ENCODE measurements at regions not wholly inside any gene's neighbourhood (a gene's known extent, or its start where the extent isn't known, plus 50 kb on each side); places are given as distances from the start of the nearest gene placed in this dataset.
"Not testable (repeated sequence)": the region's sequence is repeated elsewhere in the genome, so short reads cannot be mapped to it uniquely, and the experiment has no call there.

DNA sequence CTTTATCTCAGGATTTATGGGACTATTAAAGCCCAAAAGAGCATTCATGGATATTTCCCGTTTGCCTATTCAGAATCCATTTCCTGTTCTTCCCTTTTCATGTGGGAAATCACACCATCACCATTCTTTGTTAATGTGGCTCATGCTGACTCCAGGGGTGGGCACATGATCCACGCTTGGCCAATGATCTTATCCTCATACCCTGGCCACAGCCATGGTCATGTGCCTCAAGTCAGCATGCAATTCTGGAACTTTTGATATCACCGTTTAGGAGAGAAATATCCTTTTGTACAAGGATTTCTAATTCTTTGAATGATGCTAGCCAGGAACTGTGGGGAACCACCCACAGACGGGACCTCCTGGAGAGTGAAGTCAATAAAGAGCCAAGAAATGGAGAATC, 272.2 kb downstream of the PRELID2 start:
- DNase-seq = no peak

DNA sequence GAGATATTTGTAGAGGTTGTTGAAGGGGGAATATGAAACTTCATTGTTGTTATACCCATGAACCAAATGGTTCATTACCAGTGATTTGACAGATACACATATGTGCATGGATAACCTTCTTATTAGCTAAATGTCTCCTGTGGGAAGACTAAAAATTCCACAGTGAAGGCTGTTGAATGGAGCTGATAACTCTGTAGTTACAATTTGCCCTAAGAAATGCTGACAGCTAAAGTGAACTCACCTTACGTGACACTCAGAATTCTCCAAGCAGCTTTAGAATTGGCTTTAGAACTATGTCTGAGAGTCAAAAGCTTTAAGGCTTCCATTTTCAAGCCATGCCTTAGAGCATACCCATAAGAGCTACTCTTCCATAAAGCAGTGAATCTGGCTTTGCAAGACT, 276.9 kb downstream of the PRELID2 start:
- DNase-seq = no peak

DNA sequence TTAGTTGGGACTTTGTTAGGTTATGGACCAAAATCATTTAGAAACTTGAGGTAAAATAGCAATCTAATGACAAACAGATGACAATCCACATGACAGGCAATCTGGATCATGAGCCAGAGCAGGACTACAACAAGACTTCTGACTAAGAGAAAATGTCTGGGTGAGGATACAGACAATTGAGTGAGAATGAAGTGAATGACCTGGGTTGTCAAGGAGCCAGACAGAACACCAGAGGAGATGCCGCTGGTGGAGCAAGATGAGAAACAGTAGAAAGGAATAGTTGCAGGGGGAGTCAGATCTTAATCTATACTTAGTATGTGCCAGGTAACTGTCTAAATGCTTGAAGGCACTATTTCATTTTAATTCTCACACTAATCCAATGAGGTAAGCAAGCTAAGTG, 277.8 kb downstream of the PRELID2 start:
- no peak for DNase-seq

DNA sequence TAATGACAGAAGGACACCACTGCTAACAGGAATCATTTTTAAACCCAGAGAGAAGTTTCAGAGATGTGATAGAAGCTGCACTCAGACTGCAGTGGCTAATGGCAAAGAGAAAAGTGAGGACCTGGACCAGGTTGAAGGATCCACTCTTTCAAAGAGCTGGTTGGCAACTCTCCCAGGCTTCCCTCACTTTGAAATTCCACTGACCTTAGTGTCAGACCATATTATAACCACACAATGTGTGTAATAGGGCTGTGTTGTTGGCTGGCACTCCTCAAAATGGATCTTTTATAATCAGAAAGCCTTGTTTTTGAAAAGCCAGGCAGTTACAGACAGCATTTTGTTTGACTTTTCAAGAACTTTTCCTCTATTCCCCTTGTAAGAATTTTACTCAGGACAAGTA, 280.7 kb downstream of the PRELID2 start:
- no peak for DNase-seq

DNA sequence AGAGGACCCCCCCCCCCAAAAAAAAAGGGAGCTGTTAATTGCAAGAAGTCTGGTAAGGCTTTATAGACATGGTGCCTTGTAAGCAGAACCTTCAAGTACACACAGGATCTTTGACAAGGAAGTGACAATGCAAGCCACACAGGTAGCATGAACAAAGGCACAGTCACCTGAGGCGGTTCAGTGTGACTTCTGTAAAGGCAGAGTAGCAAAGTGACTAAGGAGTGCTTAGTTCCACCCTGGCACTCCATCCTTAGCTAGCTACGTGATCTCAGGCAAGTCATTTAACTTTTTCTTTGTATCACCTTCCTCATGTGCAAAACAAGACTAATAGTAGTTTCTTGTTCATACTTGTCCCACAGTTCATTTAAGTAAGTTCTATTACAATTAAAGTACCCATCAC, 282.0 kb downstream of the PRELID2 start:
- DNase-seq = no peak

DNA sequence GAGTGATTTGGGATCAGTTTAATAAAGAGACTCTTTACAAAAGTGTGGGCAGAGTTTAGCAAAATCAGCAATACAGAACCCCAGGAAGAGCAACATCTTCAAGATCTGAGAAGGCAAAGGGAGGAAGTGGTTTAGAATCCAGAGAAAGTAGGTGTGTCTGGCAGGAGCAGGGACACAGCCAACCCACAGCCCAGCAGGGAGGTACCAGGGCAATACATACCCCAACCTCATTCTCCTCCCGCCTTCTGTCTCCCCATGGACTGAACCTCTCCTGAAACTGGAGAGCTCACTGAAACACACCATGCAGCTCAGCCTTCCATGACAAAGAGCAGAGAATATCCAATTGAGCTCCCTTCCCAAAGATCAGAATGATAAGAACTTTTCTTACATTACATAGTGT, 283.4 kb downstream of the PRELID2 start:
- no peak for DNase-seq

DNA sequence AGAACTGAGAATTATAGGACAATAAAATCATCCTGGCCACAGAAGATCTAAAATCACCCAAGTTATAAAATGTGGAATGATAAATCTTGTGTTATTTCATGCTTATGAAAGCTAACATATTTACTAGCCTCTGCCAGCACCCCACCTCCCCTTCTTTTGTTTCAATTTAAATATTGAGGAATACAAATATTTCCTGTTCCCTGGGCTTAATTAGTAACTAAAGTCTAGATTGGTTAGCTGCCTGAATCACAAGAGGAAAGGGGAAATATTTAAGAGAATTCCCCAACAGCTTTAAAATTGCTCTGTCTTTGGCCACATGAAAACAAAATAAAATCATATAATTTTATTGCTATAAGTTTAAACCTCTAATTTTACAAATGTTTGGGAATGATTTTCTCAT, 287.0 kb downstream of the PRELID2 start:
- no peak for DNase-seq

DNA sequence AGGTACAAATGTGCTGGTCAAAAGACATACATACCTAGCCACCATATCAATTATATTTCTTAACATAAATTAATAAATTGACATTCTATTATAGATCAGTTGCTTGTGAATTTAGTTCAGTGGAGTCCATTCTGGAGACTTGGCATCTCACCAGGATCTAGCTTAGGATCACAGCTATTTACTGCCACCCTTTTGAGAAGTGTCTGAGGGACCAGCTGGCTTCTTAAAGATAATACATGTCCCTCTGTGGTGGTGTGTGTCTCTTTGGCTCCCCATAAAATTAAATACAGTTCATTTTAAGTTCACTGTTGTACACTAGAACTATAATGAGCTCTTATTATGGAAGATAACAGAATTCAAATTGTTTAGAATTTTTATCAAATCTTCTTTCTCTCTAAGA, 290.7 kb downstream of the PRELID2 start:
- DNase-seq = no peak

DNA sequence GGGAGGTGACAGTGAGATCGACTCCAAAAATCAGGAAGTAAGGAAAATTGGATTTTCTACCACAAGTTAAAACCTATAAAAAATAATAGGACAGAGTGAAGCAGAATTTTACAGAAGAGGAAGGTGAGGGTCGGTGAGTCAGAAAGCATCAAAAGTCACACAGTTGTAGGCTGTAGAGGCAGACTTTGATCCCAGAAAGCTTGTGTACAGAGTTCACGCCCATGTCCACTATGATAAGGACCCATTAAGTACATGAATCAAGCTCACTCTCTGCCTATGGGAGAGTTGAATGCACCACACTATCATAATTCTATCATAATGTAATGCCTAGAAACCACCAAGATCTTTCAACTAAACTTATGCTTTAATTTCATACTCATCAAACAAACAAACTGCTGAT, 291.2 kb downstream of the PRELID2 start:
- no peak for DNase-seq

DNA sequence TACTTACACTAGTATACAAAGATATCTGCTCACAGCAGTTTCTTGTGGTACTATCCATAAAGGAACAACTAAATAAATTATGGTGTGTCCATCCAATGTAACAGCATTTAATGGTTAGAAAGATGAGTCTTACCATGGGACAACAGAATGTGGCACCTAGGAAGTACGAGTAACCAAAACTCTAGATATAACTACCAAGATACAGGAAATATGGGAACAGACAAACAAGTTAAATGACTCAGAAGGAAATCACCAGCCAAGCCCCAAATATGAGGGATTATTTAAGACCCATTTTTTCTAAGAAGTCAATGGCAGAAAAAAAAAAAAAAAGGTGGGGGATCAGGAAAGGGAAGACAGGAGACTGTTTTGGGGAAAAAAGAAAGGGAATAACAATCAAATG, 294.8 kb downstream of the PRELID2 start:
- no peak for DNase-seq

DNA sequence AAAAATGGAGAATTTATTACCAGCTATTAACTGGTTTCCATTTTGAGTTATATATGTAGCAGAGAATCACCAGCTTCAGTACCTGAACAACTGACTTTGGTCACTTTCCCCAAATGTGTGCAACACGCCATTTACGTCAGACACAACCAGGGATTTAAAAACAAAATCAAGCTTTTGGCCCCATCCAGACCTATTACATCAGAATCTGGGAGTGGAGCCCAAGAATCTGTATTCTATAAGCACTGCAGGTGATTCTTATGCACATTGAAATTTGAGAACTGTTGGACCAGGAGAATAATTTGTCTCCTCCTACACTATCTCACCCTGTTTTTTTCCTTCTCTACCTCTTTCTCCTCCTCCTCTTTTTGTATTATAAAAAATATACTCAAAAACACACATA, 295.9 kb downstream of the PRELID2 start:
- DNase-seq = no peak

DNA sequence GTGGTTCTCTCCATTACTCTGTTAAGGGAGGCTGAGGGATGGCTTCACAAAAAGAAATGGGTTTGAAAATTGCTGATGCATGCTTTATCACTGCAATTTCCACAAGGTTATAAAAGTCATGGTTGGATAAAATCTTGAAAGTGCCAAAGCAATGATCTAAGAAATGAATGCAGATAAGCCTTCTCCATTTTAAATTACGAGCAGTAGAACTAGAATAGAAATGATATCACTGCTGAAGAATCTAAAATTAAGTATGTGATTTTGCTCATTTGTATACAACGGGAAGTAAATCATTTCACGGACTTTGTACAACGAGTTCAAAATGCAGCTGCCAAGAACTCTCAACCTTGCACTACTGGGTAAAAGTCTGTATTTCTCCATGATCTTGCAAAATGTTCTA, 299.0 kb downstream of the PRELID2 start:
- DNase-seq = no peak

DNA sequence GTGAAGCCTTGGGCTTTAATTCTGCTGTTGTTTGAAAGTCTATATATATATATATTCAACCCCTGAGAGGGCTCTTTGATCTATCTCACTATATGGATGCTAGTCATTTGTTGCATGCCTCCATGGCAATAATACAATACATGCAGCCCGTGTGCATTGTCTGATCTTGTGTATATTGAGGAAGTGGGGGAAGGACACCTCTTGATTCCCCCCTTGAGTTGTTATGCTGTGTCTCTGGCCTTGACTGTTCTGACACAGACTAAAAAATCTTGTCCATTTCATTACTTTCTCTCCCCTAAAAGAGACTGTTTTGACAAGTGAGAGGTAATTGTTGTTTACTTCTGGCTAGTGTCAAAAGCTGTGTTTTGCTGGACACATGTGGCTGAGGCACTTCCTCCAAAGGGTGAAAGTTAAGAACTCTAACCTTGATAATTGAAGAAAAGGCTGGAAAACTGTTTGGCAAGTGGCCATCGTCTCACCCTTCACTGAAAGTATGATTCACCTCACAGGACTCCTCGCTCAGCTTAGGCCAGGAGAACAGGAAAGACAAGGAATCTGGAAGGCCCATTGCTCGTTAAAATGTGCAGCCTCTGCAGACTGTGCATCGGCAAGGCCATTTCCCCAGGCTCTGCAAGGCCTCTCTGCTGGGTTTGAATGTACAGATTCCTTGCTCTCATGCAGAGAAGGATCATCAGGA, 304.0 kb downstream of the PRELID2 start:
- no peak for DNase-seq

DNA sequence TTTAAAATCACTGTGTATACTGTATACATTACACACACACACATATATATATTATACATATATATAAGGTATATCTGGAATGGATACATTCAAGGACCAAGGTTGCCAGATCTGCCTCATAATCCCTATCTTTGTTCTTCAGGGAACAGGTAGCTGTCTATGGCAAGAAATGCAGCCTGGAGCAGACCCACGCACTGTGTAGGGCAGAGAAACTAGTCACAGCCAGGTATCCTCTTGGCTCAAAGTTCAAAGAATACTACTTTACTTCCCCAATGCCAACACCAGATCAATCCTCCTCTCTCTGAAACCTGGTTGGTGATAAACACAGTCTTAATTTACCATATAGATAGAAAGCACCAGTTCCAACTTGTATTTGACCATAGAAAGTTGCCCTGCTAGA, 313.6 kb downstream of the PRELID2 start:
- no peak for DNase-seq

DNA sequence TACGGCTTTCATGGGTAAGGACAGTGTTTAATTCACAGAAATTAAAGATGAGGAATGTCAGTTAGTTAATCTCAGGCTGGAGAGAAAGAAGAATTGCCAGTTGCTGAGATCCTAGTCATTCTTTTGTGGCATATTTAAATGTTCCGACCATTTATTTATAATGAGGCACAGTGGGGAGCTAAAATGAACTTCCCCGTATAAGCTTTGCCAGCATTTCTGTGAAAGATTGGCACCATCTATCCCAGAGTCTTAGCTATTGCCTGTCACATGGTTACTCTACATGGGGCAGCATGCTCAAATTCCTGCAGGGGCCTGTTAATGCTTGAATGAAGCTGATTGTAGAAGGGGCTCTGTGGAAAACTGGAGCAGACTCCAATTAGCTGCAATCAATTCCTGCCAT, 314.1 kb downstream of the PRELID2 start:
- DNase-seq = no peak

DNA sequence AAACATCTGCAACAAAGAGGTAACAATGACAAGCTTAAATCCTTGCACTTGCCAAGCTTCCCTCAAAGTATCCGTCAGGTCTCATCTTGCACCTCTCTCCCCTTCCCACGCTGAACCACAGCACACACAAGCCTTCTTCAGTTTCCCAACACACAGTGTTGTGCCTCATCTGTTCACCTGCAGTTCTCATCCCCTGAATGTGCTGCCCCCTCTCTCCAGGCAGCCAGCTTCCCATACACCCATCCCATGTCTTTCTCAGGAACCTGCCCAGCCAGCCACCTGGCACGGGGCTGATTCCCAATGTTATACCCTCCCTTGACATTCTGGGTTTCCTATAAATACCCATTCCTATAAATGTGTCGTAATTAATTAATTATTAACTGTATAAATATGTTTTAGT, 314.8 kb downstream of the PRELID2 start:
- DNase-seq = no peak

DNA sequence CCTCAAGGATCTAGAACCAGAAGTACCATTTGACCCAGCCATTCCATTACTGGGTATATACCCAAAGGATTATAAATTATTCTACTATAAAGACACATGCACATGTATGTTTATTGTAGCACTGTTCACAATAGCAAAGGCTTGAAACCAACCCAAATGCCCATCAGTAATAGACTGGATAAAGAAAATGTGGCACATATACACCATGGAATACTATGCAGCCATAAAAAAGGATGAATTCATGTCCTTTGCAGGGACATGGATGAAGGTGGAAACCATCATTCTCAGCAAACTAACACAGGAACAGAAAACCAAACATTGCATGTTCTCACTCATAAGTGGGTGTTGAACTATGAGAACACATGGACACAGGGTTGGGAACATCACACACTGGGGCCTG, 317.6 kb downstream of the PRELID2 start:
- DNase-seq = not testable (repeated sequence)

DNA sequence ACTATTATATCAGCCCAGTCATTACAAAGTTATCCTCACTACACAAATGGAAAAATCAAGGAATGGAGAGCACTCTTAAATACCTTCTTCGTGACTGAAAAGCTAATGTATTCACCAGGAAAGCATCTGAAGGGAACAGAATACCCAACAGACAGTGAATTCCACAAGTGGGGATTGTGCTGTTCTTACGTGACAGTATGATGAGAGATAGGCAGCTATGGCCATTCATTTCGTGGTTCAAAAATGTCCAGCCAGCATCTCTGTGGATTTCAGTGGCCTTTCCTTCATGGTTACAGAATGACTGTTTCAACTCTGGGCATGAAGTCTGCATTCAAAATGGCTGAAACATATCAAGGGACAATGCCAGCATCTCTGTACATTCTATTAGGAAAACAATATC, 323.8 kb downstream of the PRELID2 start:
- no peak for DNase-seq

DNA sequence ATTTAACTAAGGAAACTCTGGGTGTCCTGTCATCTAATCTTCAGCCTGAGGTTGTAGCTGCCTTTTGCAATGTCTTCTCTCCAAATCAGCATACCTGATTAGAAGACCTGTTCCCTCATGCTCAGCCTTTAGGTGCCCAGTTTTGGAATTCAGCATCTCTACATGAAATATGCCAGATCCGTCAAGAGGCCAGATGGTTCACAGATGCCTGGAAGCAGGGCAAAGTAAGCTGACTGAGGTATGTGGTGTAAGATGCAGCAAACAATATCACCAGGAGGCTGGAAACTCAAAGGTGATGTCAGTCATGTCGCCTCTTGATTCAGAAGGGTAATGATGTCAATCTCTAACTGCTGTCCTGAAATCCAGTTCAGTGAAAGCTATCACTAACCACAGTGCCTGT, 324.4 kb downstream of the PRELID2 start:
- no peak for DNase-seq

DNA sequence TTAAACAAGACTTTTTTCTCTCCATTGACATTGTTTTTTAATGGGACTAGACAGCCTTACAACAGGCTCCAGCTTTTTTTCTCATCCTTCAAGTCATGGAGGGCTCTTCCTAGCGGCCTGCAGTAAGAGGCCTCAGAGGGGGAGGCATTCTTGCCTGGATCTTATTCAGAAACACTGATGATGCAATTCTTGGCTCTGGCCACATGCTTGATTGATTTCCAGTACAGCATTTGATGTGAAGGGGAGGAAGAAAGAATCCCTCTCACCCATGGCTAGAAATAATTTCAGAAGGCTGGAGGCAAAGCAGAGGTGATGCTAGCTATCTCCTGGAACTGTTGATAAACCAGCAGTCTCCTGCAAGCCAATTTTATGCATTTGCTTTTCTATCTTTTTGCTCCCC, 324.8 kb downstream of the PRELID2 start:
- no peak for DNase-seq

DNA sequence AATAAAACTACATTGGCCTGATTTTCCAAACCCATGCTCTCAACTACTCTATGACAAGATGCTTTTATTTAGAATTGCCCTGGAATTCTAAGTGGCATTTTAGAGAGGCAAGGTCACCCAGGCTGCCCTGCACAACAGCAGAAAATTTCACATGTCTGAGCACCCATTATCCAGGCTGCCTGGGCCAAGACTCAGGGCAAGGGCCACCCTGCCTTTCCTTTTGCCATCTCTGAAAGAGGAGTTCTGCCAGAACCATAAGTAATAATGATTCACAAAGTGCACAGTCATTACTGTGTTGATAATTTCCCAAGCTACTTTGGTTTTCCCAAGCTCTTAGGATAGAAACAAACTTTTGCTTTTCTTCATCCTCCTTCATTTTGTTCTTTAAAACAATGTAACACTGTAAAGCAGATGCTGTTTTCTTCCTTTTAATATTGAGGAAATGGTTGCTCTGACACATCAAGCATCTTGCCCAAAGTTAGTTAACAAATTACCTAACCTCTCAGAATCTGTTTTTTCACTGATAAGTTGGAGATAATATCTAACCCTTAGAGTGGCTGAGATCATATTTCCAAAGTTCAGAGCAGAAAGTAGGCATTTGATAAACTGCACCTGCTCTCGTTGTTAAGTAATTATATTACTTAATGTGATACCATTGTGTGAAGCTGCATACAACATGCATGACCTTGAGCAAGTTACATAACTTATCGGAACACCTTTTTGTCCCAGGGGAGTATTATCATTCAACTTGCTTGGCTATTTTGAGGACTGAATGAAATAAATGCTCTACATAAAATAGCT, 325.6 kb downstream of the PRELID2 start:
- no peak for DNase-seq

DNA sequence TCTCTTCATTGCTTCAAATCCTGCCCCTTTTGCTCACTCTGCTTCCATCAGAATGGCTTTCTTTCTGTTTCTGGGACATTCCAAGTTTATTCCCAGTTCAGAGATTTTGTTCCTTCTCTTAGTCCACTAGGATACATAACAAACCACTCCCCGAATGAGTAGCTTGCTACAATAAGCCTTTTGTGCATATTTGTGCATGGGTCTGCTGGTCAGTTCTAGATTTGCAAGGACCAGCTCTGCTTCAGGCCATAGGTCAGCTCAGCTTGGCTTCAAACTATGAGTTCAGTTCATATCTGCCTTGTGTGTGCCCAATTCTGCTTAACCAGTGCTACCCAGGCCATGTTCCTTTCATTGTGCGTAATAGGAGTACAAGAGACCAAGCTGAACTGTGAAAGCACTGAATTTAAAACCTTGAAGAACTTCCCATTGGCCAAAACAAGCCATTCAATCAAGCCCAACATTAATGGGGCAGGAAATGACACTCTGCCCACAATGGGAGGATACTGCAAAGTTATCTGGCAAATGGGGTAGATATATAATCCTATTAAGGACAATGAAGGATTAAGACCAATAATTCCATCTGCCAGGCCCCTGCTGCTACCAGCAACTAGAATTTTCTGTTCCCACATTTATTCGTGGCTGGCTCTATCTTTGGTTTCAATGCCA, 328.8 kb downstream of the PRELID2 start:
- DNase-seq = no peak

DNA sequence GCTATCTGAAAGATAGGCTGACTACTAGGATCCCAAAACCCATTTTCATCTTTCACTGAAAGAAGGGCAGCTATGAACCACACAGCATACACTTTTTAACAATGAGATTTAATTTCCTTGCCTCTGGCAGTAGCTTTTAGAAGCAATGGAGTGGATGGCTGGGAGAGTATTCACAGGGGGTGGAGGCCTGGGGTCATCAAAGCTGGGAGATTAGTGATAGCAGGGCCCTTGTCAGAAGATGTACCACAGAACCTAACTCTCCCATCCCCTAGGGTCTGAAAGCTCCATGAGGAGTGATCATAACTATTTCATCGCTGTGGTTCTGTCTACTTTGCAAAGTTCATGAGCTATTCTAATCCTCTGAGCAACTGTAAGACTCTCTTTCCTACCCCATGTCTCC, 332.2 kb downstream of the PRELID2 start:
- no peak for DNase-seq

DNA sequence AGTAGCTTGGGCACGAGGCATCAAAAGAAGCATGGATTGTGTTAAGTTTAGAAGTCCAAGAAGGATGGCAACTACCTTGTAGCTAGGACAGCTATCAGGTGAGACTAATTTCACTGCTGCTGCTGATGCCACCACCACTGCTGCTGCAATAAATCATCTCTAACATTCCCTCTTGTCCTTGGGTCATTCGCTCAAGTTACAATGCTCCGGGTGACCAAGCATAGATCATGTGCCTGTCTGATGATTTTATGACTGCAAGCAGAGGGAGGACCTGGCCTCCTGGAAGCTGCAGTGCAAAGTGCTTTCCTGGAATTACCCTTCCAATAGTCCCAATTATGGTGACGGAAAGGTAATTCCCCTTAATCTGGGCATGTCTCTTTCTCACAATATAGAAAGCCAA, 334.4 kb downstream of the PRELID2 start:
- DNase-seq = no peak
